ENCODE measurements at regions not wholly inside any gene's neighbourhood (a gene's known extent, or its start where the extent isn't known, plus 50 kb on each side); places are given as distances from the start of the nearest gene placed in this dataset.

- DNase-seq (ENCODE audit: low read depth in 4 of 4, low spot score in 1 of 4) = peak; percentile 3 to 44 (median 14)
Measured at GRCh38 chr11:135075740-135076139, 663.7 kb upstream of the B3GAT1 start.

- DNase-seq (ENCODE audit: low read depth in 4 of 4, low spot score in 1 of 4) = no peak
Measured at GRCh38 chr11:135074397-135074998, 662.5 kb upstream of the B3GAT1 start.

GRCh38 chr11:135073870-135074269, 661.8 kb upstream of the B3GAT1 start:
- DNase-seq (ENCODE audit: low read depth in 4 of 4, low spot score in 1 of 4) = no peak

GRCh38 chr11:135073381-135073780, 661.3 kb upstream of the B3GAT1 start:
- DNase-seq (ENCODE audit: low read depth in 4 of 4, low spot score in 1 of 4) = no peak

GRCh38 chr11:135069890-135070289, 657.8 kb upstream of the B3GAT1 start:
- no peak for DNase-seq (ENCODE audit: low read depth in 4 of 4, low spot score in 1 of 4)

- DNase-seq (ENCODE audit: low read depth in 4 of 4, low spot score in 1 of 4) = no peak
Measured at GRCh38 chr11:135069063-135069462, 657.0 kb upstream of the B3GAT1 start.

- no peak for DNase-seq (ENCODE audit: low read depth in 4 of 4, low spot score in 1 of 4)
Measured at GRCh38 chr11:135062994-135063393, 651.0 kb upstream of the B3GAT1 start.

GRCh38 chr11:135061166-135061565, 649.1 kb upstream of the B3GAT1 start:
- no peak for DNase-seq (ENCODE audit: low read depth in 4 of 4, low spot score in 1 of 4)

GRCh38 chr11:135046986-135047385, 634.9 kb upstream of the B3GAT1 start:
- no peak for DNase-seq (ENCODE audit: low read depth in 4 of 4, low spot score in 1 of 4)

GRCh38 chr11:135046556-135046955, 634.5 kb upstream of the B3GAT1 start:
- DNase-seq (ENCODE audit: low read depth in 4 of 4, low spot score in 1 of 4) = no peak

GRCh38 chr11:135043434-135043833, 631.4 kb upstream of the B3GAT1 start:
- DNase-seq (ENCODE audit: low read depth in 4 of 4, low spot score in 1 of 4) = no peak

- DNase-seq (ENCODE audit: low read depth in 4 of 4, low spot score in 1 of 4) = no peak
Measured at GRCh38 chr11:135037828-135038227, 625.8 kb upstream of the B3GAT1 start.

GRCh38 chr11:135036488-135037297, 624.7 kb upstream of the B3GAT1 start:
- no peak for DNase-seq (ENCODE audit: low read depth in 4 of 4, low spot score in 1 of 4)

- DNase-seq (ENCODE audit: low read depth in 4 of 4, low spot score in 1 of 4) = no peak
Measured at GRCh38 chr11:135035282-135035681, 623.2 kb upstream of the B3GAT1 start.

- DNase-seq (ENCODE audit: low read depth in 4 of 4, low spot score in 1 of 4) = no peak
Measured at GRCh38 chr11:135033540-135033939, 621.5 kb upstream of the B3GAT1 start.

GRCh38 chr11:135031205-135031989, 619.4 kb upstream of the B3GAT1 start:
- DNase-seq (ENCODE audit: low read depth in 4 of 4, low spot score in 1 of 4) = no peak

- DNase-seq (ENCODE audit: low read depth in 4 of 4, low spot score in 1 of 4) = peak in 1 of 4 experiments; percentile 0
Measured at GRCh38 chr11:135027461-135027860, 615.4 kb upstream of the B3GAT1 start.

GRCh38 chr11:135023499-135023898, 611.5 kb upstream of the B3GAT1 start:
- no peak for DNase-seq (ENCODE audit: low read depth in 4 of 4, low spot score in 1 of 4)

GRCh38 chr11:135022454-135022853, 610.4 kb upstream of the B3GAT1 start:
- no peak for DNase-seq (ENCODE audit: low read depth in 4 of 4, low spot score in 1 of 4)

- DNase-seq (ENCODE audit: low read depth in 4 of 4, low spot score in 1 of 4) = no peak
Measured at GRCh38 chr11:135019899-135020298, 607.9 kb upstream of the B3GAT1 start.

GRCh38 chr11:135019343-135019871, 607.4 kb upstream of the B3GAT1 start:
- no peak for DNase-seq (ENCODE audit: low read depth in 4 of 4, low spot score in 1 of 4)

- DNase-seq (ENCODE audit: low read depth in 4 of 4, low spot score in 1 of 4) = no peak
Measured at GRCh38 chr11:135017296-135017695, 605.3 kb upstream of the B3GAT1 start.

All from stimulated activated CD4-positive, alpha-beta T cell treated with anti-CD3 and anti-CD28 coated beads, Interleukin-1b, Interleukin-23, amount 100 ng/mL, for 24 hours (primary cell).